ENCODE measurements at regions not wholly inside any gene's neighbourhood (a gene's known extent, or its start where the extent isn't known, plus 50 kb on each side); places are given as distances from the start of the nearest gene placed in this dataset.

- H3K4me3 ChIP-seq (ENCODE audit: low read depth, low read length): no peak overlapping the region
- TF ChIP-seq CTCF (IDR thresholded peaks at IDR 0.05; ENCODE audit: insufficient read depth, low read depth, low read length, missing control alignments): no peak
- no peak for DNase-seq (ENCODE audit: low read depth)
Observed at GRCh38 chr7:91551377-91552175, 287.3 kb downstream of the FZD1 start.

GRCh38 chr7:91553410-91553895 lies 289.2 kb downstream of the FZD1 start:
- H3K4me3 ChIP-seq (ENCODE audit: low read depth, low read length): no peak overlapping the region
- DNase-seq (ENCODE audit: low read depth): peak; percentile 26
- no peak for TF ChIP-seq CTCF (IDR thresholded peaks at IDR 0.05; ENCODE audit: insufficient read depth, low read depth, low read length, missing control alignments)

- DNase-seq (ENCODE audit: low read depth): no peak
- H3K4me3 ChIP-seq (ENCODE audit: low read depth, low read length): no peak overlapping the region
- TF ChIP-seq CTCF (IDR thresholded peaks at IDR 0.05; ENCODE audit: insufficient read depth, low read depth, low read length, missing control alignments): no peak
Observed at GRCh38 chr7:91554883-91555282, 290.6 kb downstream of the FZD1 start.

- no peak overlapping the region for H3K4me3 ChIP-seq (ENCODE audit: low read depth, low read length)
- TF ChIP-seq CTCF (IDR thresholded peaks at IDR 0.05; ENCODE audit: insufficient read depth, low read depth, low read length, missing control alignments): no peak
- DNase-seq (ENCODE audit: low read depth): no peak
Observed at GRCh38 chr7:91556239-91556638, 292.0 kb downstream of the FZD1 start.

GRCh38 chr7:91556956-91557650 lies 292.9 kb downstream of the FZD1 start:
- DNase-seq (ENCODE audit: low read depth): no peak
- no peak overlapping the region for H3K4me3 ChIP-seq (ENCODE audit: low read depth, low read length)
- no peak for TF ChIP-seq CTCF (IDR thresholded peaks at IDR 0.05; ENCODE audit: insufficient read depth, low read depth, low read length, missing control alignments)

GRCh38 chr7:91557789-91558404 lies 293.7 kb downstream of the FZD1 start:
- DNase-seq (ENCODE audit: low read depth): peak; percentile 68
- TF ChIP-seq CTCF (IDR thresholded peaks at IDR 0.05; ENCODE audit: insufficient read depth, low read depth, low read length, missing control alignments): no peak
- H3K4me3 ChIP-seq (ENCODE audit: low read depth, low read length): no peak overlapping the region
